ENCODE measurements at regions not wholly inside any gene's neighbourhood (a gene's known extent, or its start where the extent isn't known, plus 50 kb on each side); places are given as distances from the start of the nearest gene placed in this dataset.

- Histone ChIP-seq H3K27ac (no peak overlapping the region), H4K20me1 (ENCODE audit: insufficient read depth) (no peaks in the 10 kb centered on the region), H3F3A (ENCODE audit: insufficient read depth, low read depth) (no peaks in the 10 kb centered on the region), H3K4me2 (no peak overlapping the region), H3K9me3 (ENCODE audit: insufficient read depth, low read depth) (no peaks in the 10 kb centered on the region), H2AFZ (no peak overlapping the region), H3K36me3 (ENCODE audit: low read depth) (no peaks in the 10 kb centered on the region), H3K9me2 (ENCODE audit: insufficient read depth) (no peaks in the 10 kb centered on the region), H3K4me1 (replicated peaks; ENCODE audit: insufficient read depth) (no peaks in the 10 kb centered on the region), H3K79me2 (ENCODE audit: low read depth) (no peaks in the 10 kb centered on the region), H3K27me3 (ENCODE audit: insufficient read depth, low read depth) (peaks cover 4% of the 10 kb centered on the region; the same call in 1 of the 2 replicates), H3K4me3 (no peak overlapping the region)
- intact Hi-C loops (cut with micrococcal nuclease; ENCODE audit: unreplicated experiment): no loop called here
- CTCF ChIA-PET: no interaction called here
- DNase-seq: no peak
- no peak for TF ChIP-seq CTCF (conservative IDR thresholded peaks at IDR 0.05)
- TF ChIP-seq EZH2 (IDR thresholded peaks at IDR 0.05; ENCODE audit: low read depth): no peak
- BruUV-seq (replicated peaks): no TSS peak
- POLR2A ChIA-PET (ENCODE audit: unreplicated experiment): no interaction called here
Observed at GRCh38 chr10:59524348-59524747, 162.0 kb upstream of the FAM13C start.

GRCh38 chr10:59523851-59524250 is 161.5 kb upstream of the FAM13C start:
- Histone ChIP-seq H3K4me3 (no peak overlapping the region), H3F3A (ENCODE audit: insufficient read depth, low read depth) (no peaks in the 10 kb centered on the region), H3K27ac (no peak overlapping the region), H3K9me2 (ENCODE audit: insufficient read depth) (no peaks in the 10 kb centered on the region), H3K27me3 (ENCODE audit: insufficient read depth, low read depth) (peaks cover 8% of the 10 kb centered on the region; the same call in 1 of the 2 replicates), H3K36me3 (ENCODE audit: low read depth) (no peaks in the 10 kb centered on the region), H4K20me1 (ENCODE audit: insufficient read depth) (no peaks in the 10 kb centered on the region), H3K79me2 (ENCODE audit: low read depth) (no peaks in the 10 kb centered on the region), H2AFZ (no peak overlapping the region), H3K4me1 (replicated peaks; ENCODE audit: insufficient read depth) (no peaks in the 10 kb centered on the region), H3K9me3 (ENCODE audit: insufficient read depth, low read depth) (no peaks in the 10 kb centered on the region), H3K4me2 (no peak overlapping the region)
- TF ChIP-seq EZH2 (IDR thresholded peaks at IDR 0.05; ENCODE audit: low read depth) (no peak), CTCF (conservative IDR thresholded peaks at IDR 0.05) (no peak)
- intact Hi-C loops (cut with micrococcal nuclease; ENCODE audit: unreplicated experiment): no loop called here
- no TSS peak for BruUV-seq (replicated peaks)
- ChIA-PET POLR2A (ENCODE audit: unreplicated experiment) (no interaction called here), CTCF (no interaction called here)
- DNase-seq: no peak

GRCh38 chr10:59517996-59518395 is 155.6 kb upstream of the FAM13C start:
- no peak for DNase-seq
- no peaks in the 10 kb centered on the region for H3K9me2 ChIP-seq (ENCODE audit: insufficient read depth)
- H2AFZ ChIP-seq: no peak overlapping the region
- no peaks in the 10 kb centered on the region for H3K79me2 ChIP-seq (ENCODE audit: low read depth)
- BruUV-seq (replicated peaks): no TSS peak
- H3K4me3 ChIP-seq: no peak overlapping the region
- ChIA-PET CTCF (no interaction called here), POLR2A (ENCODE audit: unreplicated experiment) (no interaction called here)
- H3F3A ChIP-seq (ENCODE audit: insufficient read depth, low read depth): no peaks in the 10 kb centered on the region
- no peaks in the 10 kb centered on the region for H3K9me3 ChIP-seq (ENCODE audit: insufficient read depth, low read depth)
- no peak overlapping the region for H3K4me2 ChIP-seq
- no peak overlapping the region for H3K27ac ChIP-seq
- H3K27me3 ChIP-seq (ENCODE audit: insufficient read depth, low read depth): peaks cover 8% of the 10 kb centered on the region; the same call in 1 of the 2 replicates
- intact Hi-C loops (cut with micrococcal nuclease; ENCODE audit: unreplicated experiment): no loop called here
- no peaks in the 10 kb centered on the region for H4K20me1 ChIP-seq (ENCODE audit: insufficient read depth)
- no peaks in the 10 kb centered on the region for H3K4me1 ChIP-seq (replicated peaks; ENCODE audit: insufficient read depth)
- H3K36me3 ChIP-seq (ENCODE audit: low read depth): no peaks in the 10 kb centered on the region
- TF ChIP-seq EZH2 (IDR thresholded peaks at IDR 0.05; ENCODE audit: low read depth) (no peak), CTCF (conservative IDR thresholded peaks at IDR 0.05) (no peak)
